ENCODE measurements at regions not wholly inside any gene's neighbourhood (a gene's known extent, or its start where the extent isn't known, plus 50 kb on each side); places are given as distances from the start of the nearest gene placed in this dataset.
"Not testable (repeated sequence)": the region's sequence is repeated elsewhere in the genome, so short reads cannot be mapped to it uniquely, and the experiment has no call there.

DNA sequence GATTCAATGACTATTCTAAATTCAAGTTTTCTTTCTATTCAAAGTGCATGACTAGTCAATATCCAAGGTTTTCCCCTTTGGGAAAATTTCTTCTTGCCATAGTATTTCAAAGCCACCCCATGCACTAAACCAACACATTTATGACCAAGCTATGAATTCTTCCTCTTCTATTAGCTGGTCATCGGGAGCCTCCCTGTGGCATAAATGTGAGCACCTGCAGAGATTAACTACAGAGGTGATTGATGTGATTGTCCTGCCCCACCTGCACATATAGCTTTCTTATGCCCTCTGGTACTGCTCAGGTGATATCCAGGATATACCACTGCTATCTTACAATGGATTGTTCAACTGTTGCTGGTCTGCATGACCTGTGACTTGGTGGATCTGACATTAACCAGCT, 694.9 kb downstream of the ZBBX start:
- Histone ChIP-seq H3K9ac (ENCODE audit: insufficient read depth, low read length) (no peak overlapping the region), H3K27me3 (ENCODE audit: control insufficient read depth, insufficient read depth, low read length) (no peaks in the 10 kb centered on the region), H3K79me2 (ENCODE audit: control insufficient read depth, insufficient read depth, low read length) (no peaks in the 10 kb centered on the region), H3K36me3 (ENCODE audit: control insufficient read depth, insufficient read depth, low read length) (no peaks in the 10 kb centered on the region), H3K4me1 (ENCODE audit: control insufficient read depth, extremely low read depth, insufficient read depth, low read length) (no peaks in the 10 kb centered on the region), H2AFZ (ENCODE audit: low read length) (no peak overlapping the region), H3K4me3 (replicated peaks in 1 of 4; ENCODE audit: control extremely low read depth in 1 of 4, insufficient read depth in 1 of 4, low read depth in 3 of 4, low read length in 4 of 4) (no peak overlapping the region), H3K27ac (ENCODE audit: insufficient read depth, low read length) (no peak overlapping the region), H3K4me2 (ENCODE audit: extremely low read depth, insufficient read depth, low read length) (no peak overlapping the region), H3K9me3 (ENCODE audit: control insufficient read depth, insufficient read depth, low read depth, low read length) (no peaks in the 10 kb centered on the region), H4K20me1 (ENCODE audit: control insufficient read depth, extremely low read depth, insufficient read depth, low read length) (no peaks in the 10 kb centered on the region)
- DNase-seq (ENCODE audit: low read depth in 2 of 2): no peak
- TF ChIP-seq EZH2 (IDR thresholded peaks at IDR 0.05; ENCODE audit: low read length, missing control alignments): no peak
- TF ChIP-seq, protein P1, sequence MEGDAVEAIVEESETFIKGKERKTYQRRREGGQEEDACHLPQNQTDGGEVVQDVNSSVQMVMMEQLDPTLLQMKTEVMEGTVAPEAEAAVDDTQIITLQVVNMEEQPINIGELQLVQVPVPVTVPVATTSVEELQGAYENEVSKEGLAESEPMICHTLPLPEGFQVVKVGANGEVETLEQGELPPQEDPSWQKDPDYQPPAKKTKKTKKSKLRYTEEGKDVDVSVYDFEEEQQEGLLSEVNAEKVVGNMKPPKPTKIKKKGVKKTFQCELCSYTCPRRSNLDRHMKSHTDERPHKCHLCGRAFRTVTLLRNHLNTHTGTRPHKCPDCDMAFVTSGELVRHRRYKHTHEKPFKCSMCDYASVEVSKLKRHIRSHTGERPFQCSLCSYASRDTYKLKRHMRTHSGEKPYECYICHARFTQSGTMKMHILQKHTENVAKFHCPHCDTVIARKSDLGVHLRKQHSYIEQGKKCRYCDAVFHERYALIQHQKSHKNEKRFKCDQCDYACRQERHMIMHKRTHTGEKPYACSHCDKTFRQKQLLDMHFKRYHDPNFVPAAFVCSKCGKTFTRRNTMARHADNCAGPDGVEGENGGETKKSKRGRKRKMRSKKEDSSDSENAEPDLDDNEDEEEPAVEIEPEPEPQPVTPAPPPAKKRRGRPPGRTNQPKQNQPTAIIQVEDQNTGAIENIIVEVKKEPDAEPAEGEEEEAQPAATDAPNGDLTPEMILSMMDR (conservative IDR thresholded peaks at IDR 0.05 in 1 of 2, IDR thresholded peaks at IDR 0.05 in 1 of 2; ENCODE audit: low read depth in 1 of 2, low read length in 2 of 2): no peak

GRCh38 chr3:166684077-166684476, 696.0 kb downstream of the ZBBX start:
- not testable (repeated sequence) for H3K27ac ChIP-seq (ENCODE audit: insufficient read depth, low read length); H3K79me2 ChIP-seq (ENCODE audit: control insufficient read depth, insufficient read depth, low read length); H4K20me1 ChIP-seq (ENCODE audit: control insufficient read depth, extremely low read depth, insufficient read depth, low read length); DNase-seq (ENCODE audit: low read depth in 2 of 2); H2AFZ ChIP-seq (ENCODE audit: low read length); H3K4me3 ChIP-seq (replicated peaks in 1 of 4; ENCODE audit: control extremely low read depth in 1 of 4, insufficient read depth in 1 of 4, low read depth in 3 of 4, low read length in 4 of 4); H3K4me1 ChIP-seq (ENCODE audit: control insufficient read depth, extremely low read depth, insufficient read depth, low read length); H3K9me3 ChIP-seq (ENCODE audit: control insufficient read depth, insufficient read depth, low read depth, low read length); H3K4me2 ChIP-seq (ENCODE audit: extremely low read depth, insufficient read depth, low read length); H3K9ac ChIP-seq (ENCODE audit: insufficient read depth, low read length); H3K27me3 ChIP-seq (ENCODE audit: control insufficient read depth, insufficient read depth, low read length); H3K36me3 ChIP-seq (ENCODE audit: control insufficient read depth, insufficient read depth, low read length)

DNA sequence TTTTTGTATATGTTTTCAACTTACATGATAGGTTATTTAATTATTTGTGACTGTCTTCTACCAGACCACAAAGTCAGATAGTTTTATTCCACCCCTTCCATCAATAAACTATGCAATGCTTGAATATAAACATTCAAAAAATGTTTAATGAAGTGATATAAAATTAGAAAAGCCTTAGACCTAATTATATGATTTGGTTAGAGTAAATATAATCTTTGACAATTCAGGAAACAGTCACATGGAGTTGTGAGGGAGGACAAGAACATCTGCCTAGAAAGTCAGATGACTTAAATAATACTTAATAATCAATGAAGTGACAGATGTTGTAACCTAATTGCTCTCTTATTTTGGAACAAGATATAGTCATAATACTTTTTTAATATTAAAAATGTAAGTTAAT, 710.3 kb downstream of the ZBBX start:
- H3K4me1 ChIP-seq (ENCODE audit: control insufficient read depth, extremely low read depth, insufficient read depth, low read length): no peaks in the 10 kb centered on the region
- H3K9me3 ChIP-seq (ENCODE audit: control insufficient read depth, insufficient read depth, low read depth, low read length): no peaks in the 10 kb centered on the region
- H3K79me2 ChIP-seq (ENCODE audit: control insufficient read depth, insufficient read depth, low read length): no peaks in the 10 kb centered on the region
- no peak overlapping the region for H3K27ac ChIP-seq (ENCODE audit: insufficient read depth, low read length)
- TF ChIP-seq, protein P1 (conservative IDR thresholded peaks at IDR 0.05 in 1 of 2, IDR thresholded peaks at IDR 0.05 in 1 of 2; ENCODE audit: low read depth in 1 of 2, low read length in 2 of 2): no peak
- TF ChIP-seq EZH2 (IDR thresholded peaks at IDR 0.05; ENCODE audit: low read length, missing control alignments): no peak
- H2AFZ ChIP-seq (ENCODE audit: low read length): no peak overlapping the region
- no peak overlapping the region for H3K4me3 ChIP-seq (replicated peaks in 1 of 4; ENCODE audit: control extremely low read depth in 1 of 4, insufficient read depth in 1 of 4, low read depth in 3 of 4, low read length in 4 of 4)
- no peaks in the 10 kb centered on the region for H4K20me1 ChIP-seq (ENCODE audit: control insufficient read depth, extremely low read depth, insufficient read depth, low read length)
- H3K27me3 ChIP-seq (ENCODE audit: control insufficient read depth, insufficient read depth, low read length): no peaks in the 10 kb centered on the region
- H3K4me2 ChIP-seq (ENCODE audit: extremely low read depth, insufficient read depth, low read length): no peak overlapping the region
- no peaks in the 10 kb centered on the region for H3K36me3 ChIP-seq (ENCODE audit: control insufficient read depth, insufficient read depth, low read length)
- no peak for DNase-seq (ENCODE audit: low read depth in 2 of 2)
- no peak overlapping the region for H3K9ac ChIP-seq (ENCODE audit: insufficient read depth, low read length)

DNA sequence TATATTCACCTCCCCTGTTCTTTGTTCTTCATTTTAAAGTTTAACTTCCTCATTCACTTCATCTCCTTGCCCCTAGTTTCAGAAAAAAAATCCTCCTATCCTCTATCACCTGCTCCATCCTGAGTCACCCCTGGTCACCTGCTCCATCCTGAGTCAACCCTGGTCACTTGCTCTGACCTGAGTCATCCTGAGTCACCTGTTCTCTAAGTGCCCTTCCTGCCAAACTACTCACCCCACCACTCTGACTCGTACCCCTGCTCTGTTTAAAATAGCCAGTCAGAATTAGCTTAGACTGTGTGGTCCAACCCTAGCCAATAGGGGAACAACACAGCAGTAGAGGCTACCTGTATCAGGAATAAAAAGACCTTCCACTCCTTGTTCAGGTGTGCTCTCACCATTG, 716.9 kb downstream of the ZBBX start:
- no peak overlapping the region for H3K4me3 ChIP-seq (replicated peaks in 1 of 4; ENCODE audit: control extremely low read depth in 1 of 4, insufficient read depth in 1 of 4, low read depth in 3 of 4, low read length in 4 of 4)
- no peak overlapping the region for H3K9ac ChIP-seq (ENCODE audit: insufficient read depth, low read length)
- no peak overlapping the region for H2AFZ ChIP-seq (ENCODE audit: low read length)
- no peaks in the 10 kb centered on the region for H3K36me3 ChIP-seq (ENCODE audit: control insufficient read depth, insufficient read depth, low read length)
- no peak overlapping the region for H3K27ac ChIP-seq (ENCODE audit: insufficient read depth, low read length)
- no peaks in the 10 kb centered on the region for H3K79me2 ChIP-seq (ENCODE audit: control insufficient read depth, insufficient read depth, low read length)
- H3K4me1 ChIP-seq (ENCODE audit: control insufficient read depth, extremely low read depth, insufficient read depth, low read length): no peaks in the 10 kb centered on the region
- DNase-seq (ENCODE audit: low read depth in 2 of 2): no peak
- no peak overlapping the region for H3K4me2 ChIP-seq (ENCODE audit: extremely low read depth, insufficient read depth, low read length)
- H3K27me3 ChIP-seq (ENCODE audit: control insufficient read depth, insufficient read depth, low read length): no peaks in the 10 kb centered on the region
- TF ChIP-seq, protein P1 (conservative IDR thresholded peaks at IDR 0.05 in 1 of 2, IDR thresholded peaks at IDR 0.05 in 1 of 2; ENCODE audit: low read depth in 1 of 2, low read length in 2 of 2): no peak
- TF ChIP-seq EZH2 (IDR thresholded peaks at IDR 0.05; ENCODE audit: low read length, missing control alignments): no peak
- no peaks in the 10 kb centered on the region for H4K20me1 ChIP-seq (ENCODE audit: control insufficient read depth, extremely low read depth, insufficient read depth, low read length)
- no peaks in the 10 kb centered on the region for H3K9me3 ChIP-seq (ENCODE audit: control insufficient read depth, insufficient read depth, low read depth, low read length)
